ENCODE measurements at regions not wholly inside any gene's neighbourhood (a gene's known extent, or its start where the extent isn't known, plus 50 kb on each side); places are given as distances from the start of the nearest gene placed in this dataset.

GRCh38 chr21:35922618-35923017 lies 137.7 kb downstream of the SETD4 start:
- Histone ChIP-seq H3K4me1 (peaks cover 16% of the 10 kb centered on the region), H3K27me3 (no peaks in the 10 kb centered on the region), H3K4me3 (no peak overlapping the region), H3K9me3 (no peaks in the 10 kb centered on the region), H3K36me3 (no peaks in the 10 kb centered on the region), H3K27ac (peak overlapping the region; percentile 47)
- DNase-seq (ENCODE audit: low spot score in 2 of 2) = no peak
- no peak for TF ChIP-seq EP300 (IDR thresholded peaks at IDR 0.05)
- TF ChIP-seq POLR2AphosphoS5 (IDR thresholded peaks at IDR 0.05) = no peak
- TF ChIP-seq POLR2A (IDR thresholded peaks at IDR 0.05) = no peak
- no peak for TF ChIP-seq CTCF (IDR thresholded peaks at IDR 0.05)
- 42% methylated on average over 5 of the region's 5 CpGs for WGBS

GRCh38 chr21:35921471-35921870 lies 138.9 kb downstream of the SETD4 start:
- no peak for TF ChIP-seq CTCF (IDR thresholded peaks at IDR 0.05)
- no peak for TF ChIP-seq POLR2A (IDR thresholded peaks at IDR 0.05)
- TF ChIP-seq EP300 (IDR thresholded peaks at IDR 0.05) = no peak
- TF ChIP-seq POLR2AphosphoS5 (IDR thresholded peaks at IDR 0.05) = no peak

GRCh38 chr21:35920436-35920835 lies 139.9 kb downstream of the SETD4 start:
- H3K9me3 ChIP-seq = no peaks in the 10 kb centered on the region
- no peak overlapping the region for H3K27ac ChIP-seq
- H3K4me1 ChIP-seq = peaks cover 14% of the 10 kb centered on the region
- no peak for TF ChIP-seq POLR2AphosphoS5 (IDR thresholded peaks at IDR 0.05)
- TF ChIP-seq CTCF (IDR thresholded peaks at IDR 0.05) = no peak
- no peaks in the 10 kb centered on the region for H3K27me3 ChIP-seq
- WGBS = 41% methylated on average over 3 of the region's 3 CpGs
- H3K4me3 ChIP-seq = no peak overlapping the region
- H3K36me3 ChIP-seq = no peaks in the 10 kb centered on the region
- DNase-seq (ENCODE audit: low spot score in 2 of 2) = no peak

More at GRCh38 chr21:35921471-35921870, 138.9 kb downstream of the SETD4 start:
- H3K27me3 ChIP-seq = no peaks in the 10 kb centered on the region
- DNase-seq (ENCODE audit: low spot score in 2 of 2) = no peak
- H3K4me1 ChIP-seq = peaks cover 16% of the 10 kb centered on the region
- H3K4me3 ChIP-seq = no peak overlapping the region
- H3K9me3 ChIP-seq = no peaks in the 10 kb centered on the region
- H3K36me3 ChIP-seq = no peaks in the 10 kb centered on the region
- H3K27ac ChIP-seq = peak overlapping the region; percentile 36
- WGBS = 33% methylated on average over 2 of the region's 2 CpGs

GRCh38 chr21:35915030-35915429 lies 145.3 kb downstream of the SETD4 start:
- Histone ChIP-seq H3K4me1 (no peaks in the 10 kb centered on the region), H3K27ac (no peak overlapping the region), H3K27me3 (no peaks in the 10 kb centered on the region), H3K9me3 (no peaks in the 10 kb centered on the region), H3K4me3 (no peak overlapping the region), H3K36me3 (no peaks in the 10 kb centered on the region)
- TF ChIP-seq EP300 (IDR thresholded peaks at IDR 0.05) = no peak
- TF ChIP-seq POLR2AphosphoS5 (IDR thresholded peaks at IDR 0.05) = no peak
- TF ChIP-seq CTCF (IDR thresholded peaks at IDR 0.05) = no peak
- no peak for TF ChIP-seq POLR2A (IDR thresholded peaks at IDR 0.05)
- WGBS = 84% methylated on average over 1 of the region's 1 CpG
- DNase-seq (ENCODE audit: low spot score in 2 of 2) = no peak

- Histone ChIP-seq H3K27ac (no peak overlapping the region), H3K36me3 (no peaks in the 10 kb centered on the region), H3K27me3 (no peaks in the 10 kb centered on the region), H3K4me3 (no peak overlapping the region), H3K4me1 (no peaks in the 10 kb centered on the region), H3K9me3 (no peaks in the 10 kb centered on the region)
- no peak for DNase-seq (ENCODE audit: low spot score in 2 of 2)
- 53% methylated on average over 4 of the region's 4 CpGs for WGBS
- TF ChIP-seq POLR2AphosphoS5 (IDR thresholded peaks at IDR 0.05) (no peak), POLR2A (IDR thresholded peaks at IDR 0.05) (no peak), CTCF (IDR thresholded peaks at IDR 0.05) (no peak), EP300 (IDR thresholded peaks at IDR 0.05) (no peak)
Observed at GRCh38 chr21:35911412-35912191, 148.7 kb downstream of the SETD4 start.

All from suprapubic skin (tissue), 4 donors.